Neural progenitor cell (in vitro differentiated cells): ENCODE measurements at regions not wholly inside any gene's neighbourhood (a gene's known extent, or its start where the extent isn't known, plus 50 kb on each side); places are given as distances from the start of the nearest gene placed in this dataset.

ENCODE experiments used
- EZH2 ChIP-seq: fragments of 200-600 bp; sonication (generic); IDR thresholded peaks from 2 replicates; pipeline ENCODE4 v1.6.1; 2017; ENCODE audit warnings: antibody characterized with exemption, mild to moderate bottlenecking, moderate library complexity
- EZH2phosphoT487 ChIP-seq: fragments of 200-600 bp; sonication (generic); IDR thresholded peaks from 2 replicates; pipeline ENCODE4 v1.6.1; 2017; ENCODE audit warnings: antibody characterized with exemption
- TF ChIP-seq, protein P1 (sequence below): fragments of 200-600 bp; sonication (generic); IDR thresholded peaks from 2 replicates; pipeline ENCODE4 v1.5.1; 2017; ENCODE audit warnings: antibody characterized with exemption, mild to moderate bottlenecking

DNA sequence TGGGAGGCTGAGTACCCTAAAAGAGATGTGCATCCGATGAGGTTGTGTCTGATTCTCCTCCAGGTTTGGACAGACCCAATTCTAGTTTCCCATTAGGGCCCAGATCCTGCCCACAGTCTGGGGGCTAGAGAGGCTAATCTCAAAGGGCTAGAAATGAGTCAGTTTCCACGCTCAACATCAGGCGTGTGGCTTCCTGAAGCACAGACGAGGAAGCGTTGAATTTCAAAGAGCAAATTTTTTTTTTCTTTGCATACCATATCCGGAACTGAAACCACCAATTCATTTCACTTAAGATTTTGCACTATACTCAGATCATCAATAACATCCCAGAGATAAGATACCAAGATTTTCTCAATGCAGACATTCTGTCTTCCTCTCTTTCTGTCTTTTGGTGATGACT is 173.8 kb upstream of the BCL6 start:
- TF ChIP-seq, protein P1, sequence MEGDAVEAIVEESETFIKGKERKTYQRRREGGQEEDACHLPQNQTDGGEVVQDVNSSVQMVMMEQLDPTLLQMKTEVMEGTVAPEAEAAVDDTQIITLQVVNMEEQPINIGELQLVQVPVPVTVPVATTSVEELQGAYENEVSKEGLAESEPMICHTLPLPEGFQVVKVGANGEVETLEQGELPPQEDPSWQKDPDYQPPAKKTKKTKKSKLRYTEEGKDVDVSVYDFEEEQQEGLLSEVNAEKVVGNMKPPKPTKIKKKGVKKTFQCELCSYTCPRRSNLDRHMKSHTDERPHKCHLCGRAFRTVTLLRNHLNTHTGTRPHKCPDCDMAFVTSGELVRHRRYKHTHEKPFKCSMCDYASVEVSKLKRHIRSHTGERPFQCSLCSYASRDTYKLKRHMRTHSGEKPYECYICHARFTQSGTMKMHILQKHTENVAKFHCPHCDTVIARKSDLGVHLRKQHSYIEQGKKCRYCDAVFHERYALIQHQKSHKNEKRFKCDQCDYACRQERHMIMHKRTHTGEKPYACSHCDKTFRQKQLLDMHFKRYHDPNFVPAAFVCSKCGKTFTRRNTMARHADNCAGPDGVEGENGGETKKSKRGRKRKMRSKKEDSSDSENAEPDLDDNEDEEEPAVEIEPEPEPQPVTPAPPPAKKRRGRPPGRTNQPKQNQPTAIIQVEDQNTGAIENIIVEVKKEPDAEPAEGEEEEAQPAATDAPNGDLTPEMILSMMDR = no peak
- TF ChIP-seq EZH2 (no peak), EZH2phosphoT487 (no peak)
